Right kidney (tissue), 1 donor: ENCODE measurements at regions not wholly inside any gene's neighbourhood (a gene's known extent, or its start where the extent isn't known, plus 50 kb on each side); places are given as distances from the start of the nearest gene placed in this dataset.

Experiments
- DNase-seq: peaks from one replicate; pipeline ENCODE4 v3.0.0-alpha.2; 2016

GRCh38 chr5:58403822-58404433, 56.0 kb downstream of the PLK2 start:
- DNase-seq = no peak

GRCh38 chr5:58401701-58402100, 58.2 kb downstream of the PLK2 start:
- DNase-seq = no peak

- no peak for DNase-seq
Observed at GRCh38 chr5:58400737-58401136, 59.1 kb downstream of the PLK2 start.

- no peak for DNase-seq
Observed at GRCh38 chr5:58399951-58400350, 59.9 kb downstream of the PLK2 start.

- no peak for DNase-seq
Observed at GRCh38 chr5:58394339-58394738, 65.5 kb downstream of the PLK2 start.

- no peak for DNase-seq
Observed at GRCh38 chr5:58393716-58394115, 66.2 kb downstream of the PLK2 start.

DNA sequence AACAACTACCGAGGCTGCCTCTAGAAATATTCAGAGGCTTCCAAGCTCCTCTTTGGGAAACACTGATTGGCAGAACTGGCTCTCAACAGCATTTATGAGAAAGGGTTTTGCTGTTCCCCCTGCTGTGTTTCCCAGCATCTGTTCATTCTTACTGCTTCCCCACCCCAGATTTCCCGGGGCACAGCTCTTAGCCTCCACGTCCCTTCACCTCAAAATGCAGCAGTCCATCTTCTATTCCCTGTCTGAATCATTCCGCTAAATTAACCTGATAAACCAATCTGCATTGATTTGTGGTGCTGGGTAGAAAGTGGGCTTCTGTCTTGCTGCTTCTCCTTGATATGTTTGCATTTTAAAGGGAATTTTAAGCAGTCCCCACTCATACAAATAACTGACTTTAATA, 67.4 kb downstream of the PLK2 start:
- DNase-seq = no peak

DNA sequence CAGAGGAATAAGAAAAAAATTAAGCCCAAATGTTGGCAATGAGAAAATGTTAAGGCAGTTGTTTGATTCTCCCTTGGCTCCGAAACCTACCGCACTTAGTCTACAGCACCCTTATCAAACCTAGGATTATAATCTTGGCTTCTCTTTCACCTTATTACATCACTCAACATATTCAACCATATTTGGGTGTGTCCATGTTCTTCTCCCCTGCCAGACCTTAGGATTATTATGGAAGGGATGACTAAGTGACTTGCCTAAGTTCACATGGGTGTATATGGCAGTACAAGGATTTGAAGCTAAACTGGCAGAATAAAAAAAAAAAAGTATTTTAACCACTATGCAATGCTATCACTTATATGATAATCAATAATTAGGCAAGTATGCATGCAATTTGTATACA, 76.4 kb downstream of the PLK2 start:
- no peak for DNase-seq

GRCh38 chr5:58382131-58382534, 77.8 kb downstream of the PLK2 start:
- DNase-seq = no peak

GRCh38 chr5:58381566-58381965, 78.3 kb downstream of the PLK2 start:
- no peak for DNase-seq

GRCh38 chr5:58380655-58381054, 79.2 kb downstream of the PLK2 start:
- DNase-seq = no peak

DNA sequence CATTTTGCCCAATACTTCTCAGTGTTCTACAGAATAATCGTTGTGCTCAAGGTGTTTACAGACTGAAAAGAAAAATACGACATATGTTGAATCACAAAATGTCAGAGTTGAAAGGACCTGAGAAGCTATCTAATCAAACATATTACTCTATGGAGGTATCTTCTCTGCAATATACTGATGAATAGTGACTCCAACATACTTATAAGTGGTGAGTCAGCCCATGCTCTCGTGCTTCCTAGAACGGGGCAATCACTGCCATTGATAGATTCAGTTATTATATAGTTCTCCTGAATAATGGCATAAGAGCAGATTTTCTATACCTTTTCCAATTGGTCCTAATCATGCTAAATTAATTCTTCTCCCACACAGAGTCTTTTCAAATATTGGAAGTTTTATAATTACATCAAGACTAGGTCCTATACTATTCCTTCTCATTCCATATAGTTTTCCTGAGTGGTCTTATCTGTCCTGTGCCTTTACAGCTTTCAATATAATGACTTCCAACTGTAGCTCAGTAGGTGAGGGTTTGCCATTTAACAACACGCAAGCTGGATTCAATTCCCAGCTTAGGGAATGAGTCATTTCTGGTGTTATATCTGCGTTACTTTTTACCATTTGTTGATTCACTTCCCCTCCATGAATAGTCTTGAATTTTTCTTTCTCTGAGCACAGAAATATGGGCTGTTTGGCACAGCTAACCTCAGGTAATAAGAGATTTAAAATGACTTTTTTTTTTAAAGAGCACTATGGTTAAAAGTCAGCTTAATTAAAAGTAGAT, 81.1 kb downstream of the PLK2 start:
- DNase-seq = no peak

- DNase-seq = no peak
Observed at GRCh38 chr5:58370606-58371005, 89.3 kb downstream of the PLK2 start.

- DNase-seq = no peak
Observed at GRCh38 chr5:58369513-58370190, 90.2 kb downstream of the PLK2 start.

- no peak for DNase-seq
Observed at GRCh38 chr5:58366461-58366860, 93.4 kb downstream of the PLK2 start.

DNA sequence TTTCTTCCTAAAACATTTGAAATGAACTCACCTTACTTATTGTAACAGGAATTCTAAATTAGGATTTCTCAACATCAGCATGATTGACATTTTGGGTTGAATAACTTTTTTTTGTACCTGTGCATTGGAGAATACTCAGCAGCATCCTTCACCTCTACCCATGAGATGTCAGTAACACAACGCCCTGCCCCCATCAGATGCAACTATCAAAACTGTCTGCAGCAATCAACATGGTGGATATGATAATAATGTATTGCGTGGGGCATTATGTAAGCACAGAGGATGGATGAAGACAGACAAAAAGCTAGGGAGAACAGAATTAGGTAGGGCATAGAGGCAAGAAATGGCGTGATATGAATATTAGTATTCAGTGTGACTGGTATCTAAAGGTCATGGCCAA, 94.1 kb downstream of the PLK2 start:
- DNase-seq = no peak

DNA sequence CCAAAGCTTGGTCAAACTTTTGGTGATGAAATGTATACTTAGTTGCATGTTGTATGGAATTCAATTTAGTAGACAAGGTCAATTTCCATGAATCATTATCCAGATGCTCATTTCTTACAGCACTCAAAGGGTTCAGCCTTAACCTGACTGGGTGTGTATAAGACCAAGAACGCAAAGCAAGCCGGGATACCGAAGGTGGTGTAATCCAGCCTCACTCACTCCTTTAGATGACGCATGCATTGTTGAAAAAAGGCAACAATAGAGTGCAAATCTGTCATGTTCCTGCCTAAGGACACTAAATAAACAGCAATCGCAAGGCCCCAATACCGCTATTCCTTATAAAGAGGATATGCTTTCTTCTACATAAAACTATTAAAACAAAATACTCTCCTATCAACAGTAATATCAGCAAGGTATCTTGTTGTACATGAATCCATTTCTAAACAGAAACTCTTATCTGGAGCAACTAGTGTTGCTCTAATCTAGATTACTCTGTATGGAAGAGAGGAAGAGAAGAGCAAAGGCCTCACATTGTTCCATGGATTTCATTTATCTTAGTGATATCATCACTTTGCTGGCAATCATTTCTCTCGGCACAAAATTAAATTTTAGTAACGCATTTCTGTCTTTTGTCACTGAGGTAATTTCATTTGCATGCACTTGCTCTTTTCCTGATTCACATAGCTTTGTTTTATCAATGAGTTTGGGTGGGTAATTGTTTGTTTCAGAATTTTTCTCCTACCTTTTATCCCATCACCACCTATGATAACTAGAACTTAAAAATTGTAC, 96.2 kb downstream of the PLK2 start:
- no peak for DNase-seq

DNA sequence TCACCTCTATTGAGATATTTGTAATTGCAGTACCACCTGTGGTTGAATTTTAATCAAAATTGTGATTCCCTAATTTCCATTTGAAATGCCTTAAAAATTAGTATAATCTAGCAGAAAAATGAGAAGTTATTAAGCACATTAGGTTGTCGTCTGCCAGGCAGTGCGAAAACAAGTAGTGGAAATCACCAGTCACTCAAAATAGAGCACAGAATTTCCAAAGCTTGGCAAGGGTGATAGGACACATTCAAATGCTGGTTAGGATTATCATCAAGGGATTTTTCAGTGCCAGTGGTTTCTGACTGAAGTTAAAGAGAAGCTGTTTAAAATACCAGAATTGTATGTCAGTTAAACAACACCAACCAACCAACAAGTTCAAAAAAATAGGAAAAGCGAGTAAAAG, 97.8 kb downstream of the PLK2 start:
- DNase-seq = no peak

GRCh38 chr5:58360794-58361193, 99.1 kb downstream of the PLK2 start:
- DNase-seq = no peak

GRCh38 chr5:58359981-58360380, 99.9 kb downstream of the PLK2 start:
- DNase-seq = no peak

DNA sequence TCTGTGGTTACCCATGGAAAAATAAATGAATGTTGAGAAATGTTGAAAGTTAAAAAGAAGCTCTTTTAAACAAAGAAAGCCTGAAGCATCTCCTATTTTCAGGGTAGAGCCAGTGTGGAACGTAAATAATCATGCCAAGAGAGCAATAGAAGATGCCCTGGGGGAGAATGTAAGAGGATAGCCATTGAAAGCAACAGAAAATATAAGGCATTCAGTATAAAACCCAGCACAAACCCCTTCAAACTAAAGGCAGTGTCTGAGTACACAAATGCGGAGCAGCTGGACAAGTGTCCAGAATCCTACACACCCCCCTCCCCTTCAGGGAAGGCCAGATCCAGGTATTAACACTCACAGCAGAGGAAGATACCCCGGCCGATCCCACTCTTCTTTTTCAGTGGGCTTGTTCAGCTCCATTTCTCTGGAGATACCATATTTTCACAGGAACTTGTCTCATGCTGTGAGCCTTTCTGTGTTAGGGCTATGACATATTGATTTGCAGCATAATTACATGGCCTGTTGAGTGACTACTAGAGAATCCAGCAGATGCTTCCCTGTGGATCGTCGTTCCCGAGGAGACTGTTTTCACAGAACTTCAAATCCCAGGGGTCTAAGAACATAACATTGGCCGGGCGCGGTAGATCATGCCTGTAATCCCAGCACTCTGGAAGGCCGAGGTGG, 101.2 kb downstream of the PLK2 start:
- DNase-seq = no peak

- no peak for DNase-seq
Observed at GRCh38 chr5:58357799-58358500, 101.9 kb downstream of the PLK2 start.
